Heart left ventricle (tissue), 16 donors: ENCODE measurements at regions not wholly inside any gene's neighbourhood (a gene's known extent, or its start where the extent isn't known, plus 50 kb on each side); places are given as distances from the start of the nearest gene placed in this dataset.
A peak's percentile ranks its signal among the peaks of the same experiment; 100 is the strongest.

Experiments used
- ATAC-seq, 4 donors: fragments of 200-7000 bp; cut with Tn5 transposase; one replicate each; pipeline ENCODE4 v1.9.1; 2020 to 2022; ENCODE audit warnings: moderate library complexity in 4 of 4, mild to moderate bottlenecking in 3 of 4, moderate number of reproducible peaks in 1 of 4
- DNase-seq, 5 donors: peaks; one replicate each; pipeline ENCODE4 v3.0.0-alpha.2; 2020
- H3K27ac ChIP-seq, 12 donors: fragments of 200-600 bp; sonication (generic) in 4 of 12; one replicate each; pipeline versions ENCODE4 v1.5.0 to v1.8.0; 2016 to 2022; ENCODE audit warnings: mild to moderate bottlenecking in 2 of 12
- H3K27me3 ChIP-seq, 9 donors: fragments of 200-600 bp; sonication (generic) in 2 of 9; one replicate each; pipeline versions ENCODE4 v1.5.1 to v1.8.0; 2016 to 2022; ENCODE audit warnings: mild to moderate bottlenecking in 3 of 9
- H3K36me3 ChIP-seq, 9 donors: fragments of 200-600 bp; sonication (generic) in 2 of 9; one replicate each; pipeline versions ENCODE4 v1.5.0 to v1.8.0; 2018 to 2022; ENCODE audit warnings: mild to moderate bottlenecking in 2 of 9
- H3K4me1 ChIP-seq, 12 donors: fragments of 200-600 bp; sonication (generic) in 4 of 12; one replicate each; pipeline versions ENCODE4 v1.5.0 to v1.8.0; 2016 to 2022; ENCODE audit warnings: mild to moderate bottlenecking in 3 of 12
- H3K4me3 ChIP-seq, 12 donors: fragments of 200-600 bp; sonication (generic) in 4 of 12; one replicate each; pipeline versions ENCODE4 v1.5.0 to v1.8.0; 2017 to 2022; ENCODE audit warnings: mild to moderate bottlenecking in 9 of 12, moderate library complexity in 4 of 12
- H3K9me3 ChIP-seq, 12 donors: fragments of 200-600 bp; sonication (generic) in 4 of 12; one replicate each; pipeline versions ENCODE4 v1.5.0 to v1.8.0; 2016 to 2022; ENCODE audit warnings: mild to moderate bottlenecking in 1 of 12
- POLR2A ChIP-seq, 2 donors: fragments of 450-650 bp; IDR thresholded peaks; one replicate each; pipeline ENCODE4 v1.6.1; 2017; ENCODE audit warnings: antibody characterized with exemption in 2 of 2, mild to moderate bottlenecking in 2 of 2, moderate library complexity in 2 of 2
- WGBS, 4 donors: extraction: QIAGEN DNeasy Blood & Tissue Kit in 2 of 4; methylation state at CpG; one replicate each; pipeline versions ENCODE4 v1.1.5 to v1.1.7; 2013 to 2018; 5-methylcytosine and 5-hydroxymethylcytosine counted together
- intact Hi-C, 10 donors: fragments of 100-400 bp; cut with DNase I; formaldehyde crosslinking; loops; one replicate each; pipeline versions ENCODE4 v1.11.1 to v1.14.2; 2022
- TF ChIP-seq, protein P1 (sequence below), 12 donors: fragments of 200-600 bp; sonication (generic) in 4 of 12; IDR thresholded peaks; one replicate each; pipeline versions ENCODE4 v1.5.0 to v1.8.0; 2018 to 2022; ENCODE audit warnings: antibody characterized with exemption in 12 of 12, mild to moderate bottlenecking in 5 of 12
- donor health status: ischemic (EF 13 %, LVEDD 7.1; RV severe dilation, severe dysfunction).
- donor health status: healthy with polysubstance abuse.
- donor health status: DM: no; HTN: yes; CAD: no.
- donor health status: DM: no; HTN: no; CAD: no.
- donor health status: ischemic (EF 25% LVEDD 6.9; RV normal size, moderate dysfunction).
- donor health status: ischemic (EF 25% LVEDD 5.7; RV mildly dilated, moderate dysfunction).
- donor health status: healthy.
- donor health status: DM: yes; HTN: yes; CAD: no.
- donor health status: ischemic (EF 35%, LVEDD 5.7; RV mildly dilated, moderate dysfunction).
- donor health status: nonischemic (EF 11% LVEDD 7.7; RV severe dilation, severe dysfunction).
- donor health status: DM: yes; HTN: yes; CAD: no.
- donor health status: PGD.
- donor health status: ischemic (EF 29% LVEDD 5.4; RV normal size, mild dysfunction).
- donor health status: nonischemic (EF 23%, LVEDD 6.1; RV moderate dilation, normal function).

DNA sequence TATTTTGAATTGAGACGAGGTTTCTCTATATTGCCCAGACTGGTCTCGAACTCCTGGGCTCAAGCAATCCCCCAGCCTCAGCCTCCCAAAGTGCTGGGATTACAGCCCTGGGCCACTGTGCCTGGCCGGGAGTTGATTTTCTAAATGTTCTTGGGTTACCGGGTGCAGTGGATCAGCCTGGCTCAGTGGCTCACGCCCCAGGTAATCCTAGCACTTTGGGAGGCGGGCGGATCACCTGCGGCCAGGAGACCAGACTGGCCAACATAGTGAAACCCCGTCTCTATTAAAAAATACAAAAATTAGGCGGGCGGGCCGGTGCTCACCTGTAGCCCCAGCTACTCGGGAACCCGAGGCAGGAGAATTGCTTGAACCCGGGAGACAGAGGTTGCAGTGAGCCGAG is 106.9 kb upstream of the LARP1 start:
- WGBS, 4 donors: 93 to 97% (median 96%) methylated on average over 16 of the region's 16 CpGs
- no peaks in the 10 kb centered on the region for H3K36me3 ChIP-seq

DNA sequence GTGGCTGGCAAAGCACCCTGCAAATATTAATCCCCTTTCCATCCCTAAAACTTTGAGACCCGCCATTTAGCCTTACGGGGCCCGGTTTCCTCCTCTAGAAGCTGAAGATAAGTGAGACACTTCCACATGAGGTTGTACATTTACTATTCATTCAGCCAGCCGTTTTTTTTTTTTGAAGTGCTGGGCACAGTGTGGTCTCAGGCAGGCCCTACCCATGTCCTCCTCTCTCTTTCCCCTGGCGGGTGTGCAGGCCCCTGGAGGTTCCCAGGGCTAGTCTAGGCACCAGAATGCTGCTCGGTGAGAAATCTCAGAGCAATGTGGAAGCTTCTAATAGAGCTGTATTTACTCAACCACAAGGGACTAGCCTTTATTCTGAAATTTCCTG is 107.4 kb upstream of the LARP1 start:
- Histone ChIP-seq H3K9me3 (peaks cover 0 to 7% (median 0%) of the 10 kb centered on the region in 12 donors), H3K27me3 (peaks cover 0 to 4% (median 0%) of the 10 kb centered on the region in 9 donors), H3K4me3 (peak overlapping the region in 10 of 12 donors; percentile 0 to 56 (median 40)), H3K36me3 (no peaks in the 10 kb centered on the region), H3K4me1 (peaks cover 0 to 14% (median 6%) of the 10 kb centered on the region in 12 donors), H3K27ac (no peak overlapping the region)
- 51 to 62% (median 55%) methylated on average over 6 of the region's 6 CpGs for WGBS, 4 donors
- intact Hi-C loops: loop anchor here in 3 of 10 donors (2.0 to 10.0 kb wide), 2 partner anchors 165 to 673 kb away; no protein-coding TSS in a partner anchor
- ATAC-seq: peak in 2 of 4 donors; percentile 9 to 18
- no peak for DNase-seq
- TF ChIP-seq POLR2A (IDR thresholded peaks at IDR 0.05): no peak
- TF ChIP-seq, protein P1, sequence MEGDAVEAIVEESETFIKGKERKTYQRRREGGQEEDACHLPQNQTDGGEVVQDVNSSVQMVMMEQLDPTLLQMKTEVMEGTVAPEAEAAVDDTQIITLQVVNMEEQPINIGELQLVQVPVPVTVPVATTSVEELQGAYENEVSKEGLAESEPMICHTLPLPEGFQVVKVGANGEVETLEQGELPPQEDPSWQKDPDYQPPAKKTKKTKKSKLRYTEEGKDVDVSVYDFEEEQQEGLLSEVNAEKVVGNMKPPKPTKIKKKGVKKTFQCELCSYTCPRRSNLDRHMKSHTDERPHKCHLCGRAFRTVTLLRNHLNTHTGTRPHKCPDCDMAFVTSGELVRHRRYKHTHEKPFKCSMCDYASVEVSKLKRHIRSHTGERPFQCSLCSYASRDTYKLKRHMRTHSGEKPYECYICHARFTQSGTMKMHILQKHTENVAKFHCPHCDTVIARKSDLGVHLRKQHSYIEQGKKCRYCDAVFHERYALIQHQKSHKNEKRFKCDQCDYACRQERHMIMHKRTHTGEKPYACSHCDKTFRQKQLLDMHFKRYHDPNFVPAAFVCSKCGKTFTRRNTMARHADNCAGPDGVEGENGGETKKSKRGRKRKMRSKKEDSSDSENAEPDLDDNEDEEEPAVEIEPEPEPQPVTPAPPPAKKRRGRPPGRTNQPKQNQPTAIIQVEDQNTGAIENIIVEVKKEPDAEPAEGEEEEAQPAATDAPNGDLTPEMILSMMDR (IDR thresholded peaks at IDR 0.05): no peak

More for the DNA sequence above, 106.9 kb upstream of the LARP1 start:
- Histone ChIP-seq H3K4me1 (peaks cover 0 to 14% (median 6%) of the 10 kb centered on the region in 12 donors), H3K9me3 (peaks cover 0 to 4% (median 0%) of the 10 kb centered on the region in 12 donors), H3K4me3 (no peak overlapping the region), H3K27ac (no peak overlapping the region), H3K27me3 (peaks cover 0 to 4% (median 0%) of the 10 kb centered on the region in 9 donors)
- intact Hi-C loops: loop anchor here in 3 of 10 donors (2.0 to 10.0 kb wide), 2 partner anchors 165 to 673 kb away; no protein-coding TSS in a partner anchor
- ATAC-seq (no peak), DNase-seq (no peak)
- TF ChIP-seq POLR2A (IDR thresholded peaks at IDR 0.05): no peak
- TF ChIP-seq, protein P1 (IDR thresholded peaks at IDR 0.05): no peak

DNA sequence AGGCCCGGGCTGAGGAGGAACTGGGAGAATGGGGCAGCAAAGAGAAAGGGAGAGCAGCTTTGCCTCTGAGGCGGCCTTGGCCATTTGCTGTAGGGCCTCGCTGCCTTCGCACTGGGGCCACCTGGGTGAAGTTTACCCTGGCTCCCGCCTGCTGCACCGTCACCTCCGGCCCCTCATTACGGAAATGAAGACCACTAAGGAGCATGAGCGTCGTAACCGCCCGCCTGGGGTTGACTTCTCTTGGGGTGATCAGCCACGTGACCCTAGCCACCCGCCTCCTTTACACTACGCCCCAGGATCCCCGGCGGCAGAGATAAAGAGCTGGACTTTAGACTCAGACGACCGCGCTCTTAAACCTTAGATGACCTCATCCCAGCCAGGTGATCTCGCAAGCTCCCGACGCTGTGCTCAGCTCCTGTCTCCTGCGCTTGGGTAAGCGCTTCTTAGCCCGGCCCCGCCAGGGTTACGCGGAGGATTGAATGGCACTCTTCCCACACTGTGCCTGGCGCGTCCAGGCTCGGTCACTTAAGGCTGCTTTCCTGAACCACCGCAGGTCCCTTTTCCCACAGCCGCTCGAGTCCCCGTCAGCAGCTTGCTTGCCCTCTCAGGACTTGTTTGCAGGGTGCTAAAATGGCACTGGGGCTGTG is 107.9 kb upstream of the LARP1 start:
- WGBS, 4 donors: 7 to 15% (median 12%) methylated on average over 18 to 36 of the region's 36 CpGs
- H3K9me3 ChIP-seq: peaks cover 0 to 7% (median 0%) of the 10 kb centered on the region in 12 donors
- no peak overlapping the region for H3K27ac ChIP-seq
- TF ChIP-seq POLR2A (IDR thresholded peaks at IDR 0.05): no peak
- TF ChIP-seq, protein P1 (IDR thresholded peaks at IDR 0.05): no peak
- no peaks in the 10 kb centered on the region for H3K36me3 ChIP-seq
- H3K27me3 ChIP-seq: peaks cover 0 to 4% (median 0%) of the 10 kb centered on the region in 9 donors
- intact Hi-C loops: loop anchor here in 1 of 10 donors (10.0 kb wide), 1 partner anchor 672 kb away; no protein-coding TSS in a partner anchor
- peak overlapping the region in 11 of 12 donors; percentile 0 to 56 (median 39) for H3K4me3 ChIP-seq
- ATAC-seq: peak; percentile 32 to 80 (median 58)
- DNase-seq: peak in 4 of 5 donors; percentile 24 to 75 (median 50)
- peaks cover 0 to 14% (median 6%) of the 10 kb centered on the region in 12 donors for H3K4me1 ChIP-seq

DNA sequence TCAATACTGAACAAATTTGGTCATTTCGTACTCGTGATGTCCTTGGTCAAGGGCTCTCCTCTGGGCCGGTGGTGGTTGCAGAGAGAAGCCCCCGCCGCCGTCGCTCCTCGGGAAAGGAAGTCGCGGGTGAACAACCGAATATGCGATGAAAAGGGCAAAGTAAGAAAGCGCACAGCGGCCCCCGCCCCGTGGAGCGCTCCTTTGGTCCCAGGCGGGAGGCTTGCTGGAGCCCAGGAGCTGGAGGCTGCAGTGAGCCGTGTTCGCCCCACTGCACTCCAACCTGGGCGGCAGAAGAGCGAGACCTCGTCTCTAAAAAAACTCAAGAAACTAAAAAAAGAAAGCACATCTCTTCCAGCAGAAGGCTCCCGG is 108.4 kb upstream of the LARP1 start:
- ATAC-seq (no peak), DNase-seq (no peak)
- intact Hi-C loops: loop anchor here in 1 of 10 donors (10.0 kb wide), 1 partner anchor 672 kb away; no protein-coding TSS in a partner anchor
- 51 to 65% (median 52%) methylated on average over 24 of the region's 24 CpGs for WGBS, 4 donors
- TF ChIP-seq, protein P1 (IDR thresholded peaks at IDR 0.05): no peak
- TF ChIP-seq POLR2A (IDR thresholded peaks at IDR 0.05): no peak
- Histone ChIP-seq H3K27me3 (peaks cover 0 to 4% (median 0%) of the 10 kb centered on the region in 9 donors), H3K36me3 (no peaks in the 10 kb centered on the region), H3K9me3 (peaks cover 0 to 7% (median 0%) of the 10 kb centered on the region in 12 donors), H3K27ac (no peak overlapping the region), H3K4me3 (peak overlapping the region in 10 of 12 donors; percentile 0 to 56 (median 40)), H3K4me1 (peaks cover 0 to 14% (median 6%) of the 10 kb centered on the region in 12 donors)
